Tibial nerve (tissue), 4 donors: ENCODE measurements at regions not wholly inside any gene's neighbourhood (a gene's known extent, or its start where the extent isn't known, plus 50 kb on each side); places are given as distances from the start of the nearest gene placed in this dataset.

Experiments used
- EP300 ChIP-seq, 2 donors: sonication (generic); formaldehyde crosslinking; IDR thresholded peaks; one replicate each; pipeline ENCODE4 v1.6.1; 2017; ENCODE audit warnings: antibody characterized with exemption in 2 of 2, mild to moderate bottlenecking in 1 of 2
- POLR2A ChIP-seq, 2 donors: fragments of 450-650 bp; IDR thresholded peaks; one replicate each; pipeline ENCODE4 v1.6.1; 2017; ENCODE audit warnings: antibody characterized with exemption in 2 of 2, mild to moderate bottlenecking in 2 of 2, moderate library complexity in 2 of 2
- TF ChIP-seq, protein P1 (sequence below), 5 experiments: fragments of 200-600 bp in 3 of 5; fragments of 450-650 bp in 2 of 5; sonication (generic) in 3 of 5; IDR thresholded peaks; one replicate each; pipeline ENCODE4 v1.5.1; 2016 to 2019; ENCODE audit warnings: antibody characterized with exemption in 5 of 5, mild to moderate bottlenecking in 3 of 5, moderate library complexity in 2 of 5

DNA sequence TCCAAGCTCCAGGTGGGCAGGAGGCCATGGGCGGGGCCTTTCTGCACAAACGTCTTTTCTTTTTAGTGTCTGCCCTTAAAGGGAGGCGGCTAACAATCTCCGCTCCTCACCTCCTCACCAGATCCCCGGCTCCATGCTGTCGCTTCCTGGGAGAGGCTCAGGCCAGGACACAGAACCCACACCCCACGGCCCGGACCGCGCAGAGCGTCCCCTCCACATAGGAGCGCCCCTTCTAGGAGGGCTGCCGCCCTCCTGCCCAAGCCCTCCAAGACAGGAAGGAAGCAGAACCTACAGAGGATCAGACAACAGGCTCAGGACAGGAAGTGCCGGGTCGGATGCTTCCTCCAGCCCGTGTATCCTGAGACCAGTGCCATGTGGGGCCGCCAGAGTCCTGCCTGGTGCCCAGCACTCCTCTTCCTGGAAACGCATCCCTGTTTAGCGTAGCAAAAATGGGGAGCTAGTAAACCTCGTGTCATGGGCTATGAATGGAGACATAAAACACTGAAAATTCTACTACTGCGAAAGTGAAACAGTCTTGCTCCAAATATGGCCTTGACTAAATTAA, 83.2 kb upstream of the ATP10A start:
- TF ChIP-seq POLR2A (IDR thresholded peaks at IDR 0.05), result no peak
- TF ChIP-seq, protein P1, sequence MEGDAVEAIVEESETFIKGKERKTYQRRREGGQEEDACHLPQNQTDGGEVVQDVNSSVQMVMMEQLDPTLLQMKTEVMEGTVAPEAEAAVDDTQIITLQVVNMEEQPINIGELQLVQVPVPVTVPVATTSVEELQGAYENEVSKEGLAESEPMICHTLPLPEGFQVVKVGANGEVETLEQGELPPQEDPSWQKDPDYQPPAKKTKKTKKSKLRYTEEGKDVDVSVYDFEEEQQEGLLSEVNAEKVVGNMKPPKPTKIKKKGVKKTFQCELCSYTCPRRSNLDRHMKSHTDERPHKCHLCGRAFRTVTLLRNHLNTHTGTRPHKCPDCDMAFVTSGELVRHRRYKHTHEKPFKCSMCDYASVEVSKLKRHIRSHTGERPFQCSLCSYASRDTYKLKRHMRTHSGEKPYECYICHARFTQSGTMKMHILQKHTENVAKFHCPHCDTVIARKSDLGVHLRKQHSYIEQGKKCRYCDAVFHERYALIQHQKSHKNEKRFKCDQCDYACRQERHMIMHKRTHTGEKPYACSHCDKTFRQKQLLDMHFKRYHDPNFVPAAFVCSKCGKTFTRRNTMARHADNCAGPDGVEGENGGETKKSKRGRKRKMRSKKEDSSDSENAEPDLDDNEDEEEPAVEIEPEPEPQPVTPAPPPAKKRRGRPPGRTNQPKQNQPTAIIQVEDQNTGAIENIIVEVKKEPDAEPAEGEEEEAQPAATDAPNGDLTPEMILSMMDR (IDR thresholded peaks at IDR 0.05), result no peak
- no peak for TF ChIP-seq EP300 (IDR thresholded peaks at IDR 0.05)
